ENCODE measurements at regions not wholly inside any gene's neighbourhood (a gene's known extent, or its start where the extent isn't known, plus 50 kb on each side); places are given as distances from the start of the nearest gene placed in this dataset.

GRCh38 chr14:85319998-85320630 is 209.8 kb upstream of the FLRT2 start:
- Histone ChIP-seq H3K4me1 (no peaks in the 10 kb centered on the region), H3K4me2 (ENCODE audit: low read length) (no peak overlapping the region), H3K4me3 (ENCODE audit: low read depth, low read length) (no peak overlapping the region), H3K9me3 (ENCODE audit: control insufficient read depth, low read length) (no peaks in the 10 kb centered on the region), H3K27ac (no peak overlapping the region), H2AFZ (no peak overlapping the region), H3K9ac (no peak overlapping the region), H3K27me3 (ENCODE audit: control insufficient read depth, insufficient read depth, low read length) (no peaks in the 10 kb centered on the region), H3K79me2 (no peaks in the 10 kb centered on the region), H3K36me3 (ENCODE audit: control insufficient read depth, insufficient read depth, low read length) (no peaks in the 10 kb centered on the region)
- TF ChIP-seq CTCF (IDR thresholded peaks at IDR 0.05): no peak

- Histone ChIP-seq H3K4me1 (no peaks in the 10 kb centered on the region), H3K27ac (no peak overlapping the region), H3K4me3 (ENCODE audit: low read depth, low read length) (no peak overlapping the region), H3K79me2 (no peaks in the 10 kb centered on the region), H2AFZ (no peak overlapping the region), H3K36me3 (ENCODE audit: control insufficient read depth, insufficient read depth, low read length) (no peaks in the 10 kb centered on the region), H3K9ac (no peak overlapping the region), H3K9me3 (ENCODE audit: control insufficient read depth, low read length) (no peaks in the 10 kb centered on the region), H3K4me2 (ENCODE audit: low read length) (no peak overlapping the region), H3K27me3 (ENCODE audit: control insufficient read depth, insufficient read depth, low read length) (no peaks in the 10 kb centered on the region)
- no peak for TF ChIP-seq CTCF (IDR thresholded peaks at IDR 0.05)
Measured at GRCh38 chr14:85325134-85326017, 204.6 kb upstream of the FLRT2 start.

- Histone ChIP-seq H3K27ac (no peak overlapping the region), H3K4me1 (no peaks in the 10 kb centered on the region), H3K4me3 (ENCODE audit: low read depth, low read length) (no peak overlapping the region), H3K36me3 (ENCODE audit: control insufficient read depth, insufficient read depth, low read length) (no peaks in the 10 kb centered on the region), H3K4me2 (ENCODE audit: low read length) (no peak overlapping the region), H3K79me2 (no peaks in the 10 kb centered on the region), H3K9me3 (ENCODE audit: control insufficient read depth, low read length) (no peaks in the 10 kb centered on the region), H3K27me3 (ENCODE audit: control insufficient read depth, insufficient read depth, low read length) (no peaks in the 10 kb centered on the region), H2AFZ (no peak overlapping the region), H3K9ac (no peak overlapping the region)
- no peak for TF ChIP-seq CTCF (IDR thresholded peaks at IDR 0.05)
Measured at GRCh38 chr14:85332401-85332800, 197.5 kb upstream of the FLRT2 start.

GRCh38 chr14:85333313-85333712 is 196.6 kb upstream of the FLRT2 start:
- Histone ChIP-seq H3K27me3 (ENCODE audit: control insufficient read depth, insufficient read depth, low read length) (no peaks in the 10 kb centered on the region), H3K9me3 (ENCODE audit: control insufficient read depth, low read length) (no peaks in the 10 kb centered on the region), H2AFZ (no peak overlapping the region), H3K27ac (no peak overlapping the region), H3K79me2 (no peaks in the 10 kb centered on the region), H3K9ac (no peak overlapping the region), H3K4me1 (no peaks in the 10 kb centered on the region), H3K4me2 (ENCODE audit: low read length) (no peak overlapping the region), H3K36me3 (ENCODE audit: control insufficient read depth, insufficient read depth, low read length) (no peaks in the 10 kb centered on the region), H3K4me3 (ENCODE audit: low read depth, low read length) (no peak overlapping the region)
- no peak for TF ChIP-seq CTCF (IDR thresholded peaks at IDR 0.05)
